ENCODE measurements at regions not wholly inside any gene's neighbourhood (a gene's known extent, or its start where the extent isn't known, plus 50 kb on each side); places are given as distances from the start of the nearest gene placed in this dataset.
A peak's percentile ranks its signal among the peaks of the same experiment; 100 is the strongest.

DNA sequence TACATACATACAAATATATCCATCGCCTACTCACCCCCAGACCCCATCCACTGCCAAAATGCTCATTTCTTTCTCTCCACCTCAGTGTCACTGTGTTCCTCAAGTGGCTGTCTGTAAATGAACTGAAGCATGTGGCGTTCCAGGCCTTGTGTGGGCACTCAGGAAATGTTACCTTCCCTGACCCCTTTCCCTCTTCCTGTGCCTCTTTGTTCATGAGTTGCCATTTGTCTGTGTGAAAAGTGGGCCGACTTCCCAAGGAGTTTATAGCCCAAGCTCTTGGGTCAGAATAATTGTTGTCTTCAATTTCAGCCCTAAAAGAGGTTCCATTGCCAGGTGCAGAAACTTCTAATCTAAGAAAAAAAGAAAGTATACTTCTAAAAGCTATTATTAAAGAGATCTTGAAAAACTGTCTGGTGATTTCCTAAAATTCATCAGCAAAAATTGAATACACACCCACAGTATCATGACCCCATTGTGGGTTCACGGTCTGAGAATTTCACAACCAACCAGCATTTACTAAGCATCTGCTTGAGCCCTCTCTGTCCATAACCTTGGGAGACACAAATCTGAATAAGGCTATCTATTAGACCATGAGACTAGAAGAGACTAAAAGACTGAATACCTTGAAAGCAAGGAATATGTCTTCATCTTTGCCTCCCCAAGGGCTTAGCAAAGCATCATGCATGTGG is 201.4 kb upstream of the EEA1 start:
- Histone ChIP-seq H3K4me3 (no peak overlapping the region), H3K27ac (no peak overlapping the region), H3K4me1 (no peaks in the 10 kb centered on the region), H3K27me3 (no peaks in the 10 kb centered on the region), H3K36me3 (no peaks in the 10 kb centered on the region), H3K9me3 (no peaks in the 10 kb centered on the region)
- TF ChIP-seq POLR2AphosphoS5 (IDR thresholded peaks at IDR 0.05), result no peak
- no peak for TF ChIP-seq POLR2A (IDR thresholded peaks at IDR 0.05)
- TF ChIP-seq, protein P1, sequence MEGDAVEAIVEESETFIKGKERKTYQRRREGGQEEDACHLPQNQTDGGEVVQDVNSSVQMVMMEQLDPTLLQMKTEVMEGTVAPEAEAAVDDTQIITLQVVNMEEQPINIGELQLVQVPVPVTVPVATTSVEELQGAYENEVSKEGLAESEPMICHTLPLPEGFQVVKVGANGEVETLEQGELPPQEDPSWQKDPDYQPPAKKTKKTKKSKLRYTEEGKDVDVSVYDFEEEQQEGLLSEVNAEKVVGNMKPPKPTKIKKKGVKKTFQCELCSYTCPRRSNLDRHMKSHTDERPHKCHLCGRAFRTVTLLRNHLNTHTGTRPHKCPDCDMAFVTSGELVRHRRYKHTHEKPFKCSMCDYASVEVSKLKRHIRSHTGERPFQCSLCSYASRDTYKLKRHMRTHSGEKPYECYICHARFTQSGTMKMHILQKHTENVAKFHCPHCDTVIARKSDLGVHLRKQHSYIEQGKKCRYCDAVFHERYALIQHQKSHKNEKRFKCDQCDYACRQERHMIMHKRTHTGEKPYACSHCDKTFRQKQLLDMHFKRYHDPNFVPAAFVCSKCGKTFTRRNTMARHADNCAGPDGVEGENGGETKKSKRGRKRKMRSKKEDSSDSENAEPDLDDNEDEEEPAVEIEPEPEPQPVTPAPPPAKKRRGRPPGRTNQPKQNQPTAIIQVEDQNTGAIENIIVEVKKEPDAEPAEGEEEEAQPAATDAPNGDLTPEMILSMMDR (IDR thresholded peaks at IDR 0.05), result no peak
- DNase-seq (ENCODE audit: low spot score in 2 of 2), result no peak
- intact Hi-C loops (cut with DNase I; ENCODE audit: low total_unique reads), result no loop called here

DNA sequence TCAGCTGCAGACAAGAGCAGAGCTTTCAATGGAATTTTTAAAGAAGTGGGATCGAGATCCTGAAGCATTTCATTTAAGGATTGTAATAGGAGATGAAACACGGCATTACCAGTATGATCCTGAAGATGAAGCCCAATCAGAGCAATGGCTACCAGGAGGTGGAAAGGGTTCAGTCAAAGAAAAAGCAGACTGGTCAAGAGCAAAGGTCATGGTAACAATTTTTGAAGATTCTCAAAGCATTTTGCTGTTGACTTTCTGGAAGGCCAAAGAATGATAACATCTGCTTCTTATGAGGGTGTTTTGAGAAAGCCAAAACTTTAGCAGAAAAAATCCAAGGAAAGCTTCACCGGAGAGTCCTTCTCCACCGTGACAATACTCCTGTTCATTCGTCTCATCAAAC is 204.3 kb upstream of the EEA1 start:
- Histone ChIP-seq H3K27me3 (no peaks in the 10 kb centered on the region), H3K9me3 (no peaks in the 10 kb centered on the region), H3K27ac (no peak overlapping the region), H3K36me3 (no peaks in the 10 kb centered on the region), H3K4me1 (peaks cover 0 to 4% of the 10 kb centered on the region in 2 donors), H3K4me3 (no peak overlapping the region)
- DNase-seq (ENCODE audit: low spot score in 2 of 2), result no peak
- intact Hi-C loops (cut with DNase I; ENCODE audit: low total_unique reads), result no loop called here
- TF ChIP-seq POLR2AphosphoS5 (IDR thresholded peaks at IDR 0.05), result no peak
- TF ChIP-seq, protein P1 (IDR thresholded peaks at IDR 0.05), result no peak
- TF ChIP-seq POLR2A (IDR thresholded peaks at IDR 0.05), result no peak

DNA sequence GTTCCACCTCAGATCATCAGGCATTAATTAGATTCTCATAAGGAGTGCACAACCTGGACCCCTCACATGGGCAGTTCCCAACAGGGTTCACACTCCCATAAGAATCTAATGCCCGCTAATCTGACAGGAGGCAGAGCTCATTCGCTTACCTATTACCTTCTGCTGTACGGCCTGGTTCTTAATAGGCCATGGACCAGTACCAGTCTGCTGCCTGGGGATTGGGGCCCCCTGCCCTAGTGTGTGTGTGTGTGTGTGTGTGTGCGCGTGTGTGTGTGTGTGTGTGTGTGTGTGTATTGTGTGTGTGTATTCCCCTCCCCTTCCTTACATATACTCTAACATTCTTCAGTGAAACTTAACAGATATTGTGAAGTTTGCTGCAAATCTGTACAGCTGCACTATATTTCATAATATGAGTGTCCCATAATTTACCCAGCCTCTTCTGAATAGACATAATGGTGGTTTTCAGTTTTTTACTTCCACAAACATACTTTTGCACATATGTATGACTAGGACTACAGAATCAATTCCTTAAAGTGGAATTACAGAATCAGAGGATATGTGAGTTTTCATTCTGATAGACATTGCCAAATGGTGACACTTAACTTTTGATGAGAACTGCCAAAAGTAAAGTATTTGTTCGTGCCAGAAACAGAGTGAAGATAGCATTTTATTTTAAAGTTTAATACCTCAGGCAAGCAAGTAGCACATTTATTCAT is 205.2 kb upstream of the EEA1 start:
- peak overlapping the region; percentile 75 to 77 for H3K27ac ChIP-seq
- DNase-seq (ENCODE audit: low spot score in 2 of 2), result no peak
- no peak overlapping the region for H3K4me3 ChIP-seq
- no peaks in the 10 kb centered on the region for H3K9me3 ChIP-seq
- TF ChIP-seq POLR2A (IDR thresholded peaks at IDR 0.05) (no peak), POLR2AphosphoS5 (IDR thresholded peaks at IDR 0.05) (no peak)
- TF ChIP-seq, protein P1 (IDR thresholded peaks at IDR 0.05), result no peak
- no peaks in the 10 kb centered on the region for H3K36me3 ChIP-seq
- intact Hi-C loops (cut with DNase I; ENCODE audit: low total_unique reads), result no loop called here
- H3K4me1 ChIP-seq, result peaks cover 0 to 4% of the 10 kb centered on the region in 2 donors
- H3K27me3 ChIP-seq, result no peaks in the 10 kb centered on the region

DNA sequence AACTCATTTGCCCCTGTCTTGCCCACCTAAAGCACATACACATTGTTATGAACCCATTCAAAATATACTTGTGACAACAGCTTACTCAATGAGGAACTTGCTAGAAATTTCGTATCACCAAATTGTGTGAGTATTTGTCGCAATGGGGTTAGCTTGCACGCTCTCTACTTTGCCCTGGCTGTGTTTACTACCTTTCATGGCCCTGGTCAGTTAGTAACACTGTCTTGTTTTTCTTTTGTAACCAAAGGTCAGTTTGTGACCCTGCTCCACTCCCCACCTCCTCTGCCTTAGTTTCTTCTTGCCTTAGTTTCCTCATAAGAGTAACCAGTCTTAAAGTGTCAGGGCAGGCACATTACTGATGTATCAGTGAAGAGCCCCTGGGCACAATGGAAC is 205.8 kb upstream of the EEA1 start:
- Histone ChIP-seq H3K27me3 (no peaks in the 10 kb centered on the region), H3K4me3 (no peak overlapping the region), H3K27ac (peak overlapping the region; percentile 75 to 77), H3K9me3 (no peaks in the 10 kb centered on the region), H3K36me3 (no peaks in the 10 kb centered on the region), H3K4me1 (peaks cover 0 to 4% of the 10 kb centered on the region in 2 donors)
- intact Hi-C loops (cut with DNase I; ENCODE audit: low total_unique reads), result no loop called here
- no peak for DNase-seq (ENCODE audit: low spot score in 2 of 2)
- TF ChIP-seq POLR2A (IDR thresholded peaks at IDR 0.05) (no peak), POLR2AphosphoS5 (IDR thresholded peaks at IDR 0.05) (no peak)
- TF ChIP-seq, protein P1 (IDR thresholded peaks at IDR 0.05), result no peak

Data from breast epithelium (tissue), 4 donors.